Esophagus muscularis mucosa (tissue), 3 donors: ENCODE measurements at regions not wholly inside any gene's neighbourhood (a gene's known extent, or its start where the extent isn't known, plus 50 kb on each side); places are given as distances from the start of the nearest gene placed in this dataset.

Experiments used
- POLR2AphosphoS5 ChIP-seq, 2 donors: sonication (generic); formaldehyde crosslinking; IDR thresholded peaks; one replicate each; pipeline ENCODE4 v1.6.1; 2017; ENCODE audit warnings: antibody characterized with exemption in 2 of 2
- TF ChIP-seq, protein P1 (sequence below), 3 experiments: fragments of 200-600 bp in 2 of 3; fragments of 450-650 bp in 1 of 3; sonication (generic) in 2 of 3; IDR thresholded peaks; one replicate each; pipeline ENCODE4 v1.5.1; 2017 to 2019; ENCODE audit warnings: antibody characterized with exemption in 3 of 3, mild to moderate bottlenecking in 2 of 3, moderate library complexity in 1 of 3

DNA sequence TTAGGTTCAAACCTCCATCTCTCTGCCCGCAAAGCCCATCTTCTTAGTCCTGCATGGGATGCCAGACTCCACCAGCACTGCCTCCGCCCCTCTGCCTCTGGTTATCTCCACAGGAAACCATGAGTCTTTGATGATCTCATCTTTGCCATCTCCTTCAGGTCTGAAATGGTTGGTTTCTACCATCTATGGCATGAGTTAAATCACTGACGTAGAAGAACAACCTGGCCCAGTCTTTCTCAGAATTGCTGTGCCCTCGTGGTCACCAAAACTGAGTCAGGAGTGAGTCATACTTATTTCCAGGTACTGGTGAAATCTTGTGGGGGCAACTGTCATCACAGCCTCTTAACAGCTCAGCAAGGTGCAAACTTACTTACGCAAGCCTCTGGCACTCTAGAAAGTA lies 468.7 kb upstream of the C16orf82 start:
- TF ChIP-seq, protein P1, sequence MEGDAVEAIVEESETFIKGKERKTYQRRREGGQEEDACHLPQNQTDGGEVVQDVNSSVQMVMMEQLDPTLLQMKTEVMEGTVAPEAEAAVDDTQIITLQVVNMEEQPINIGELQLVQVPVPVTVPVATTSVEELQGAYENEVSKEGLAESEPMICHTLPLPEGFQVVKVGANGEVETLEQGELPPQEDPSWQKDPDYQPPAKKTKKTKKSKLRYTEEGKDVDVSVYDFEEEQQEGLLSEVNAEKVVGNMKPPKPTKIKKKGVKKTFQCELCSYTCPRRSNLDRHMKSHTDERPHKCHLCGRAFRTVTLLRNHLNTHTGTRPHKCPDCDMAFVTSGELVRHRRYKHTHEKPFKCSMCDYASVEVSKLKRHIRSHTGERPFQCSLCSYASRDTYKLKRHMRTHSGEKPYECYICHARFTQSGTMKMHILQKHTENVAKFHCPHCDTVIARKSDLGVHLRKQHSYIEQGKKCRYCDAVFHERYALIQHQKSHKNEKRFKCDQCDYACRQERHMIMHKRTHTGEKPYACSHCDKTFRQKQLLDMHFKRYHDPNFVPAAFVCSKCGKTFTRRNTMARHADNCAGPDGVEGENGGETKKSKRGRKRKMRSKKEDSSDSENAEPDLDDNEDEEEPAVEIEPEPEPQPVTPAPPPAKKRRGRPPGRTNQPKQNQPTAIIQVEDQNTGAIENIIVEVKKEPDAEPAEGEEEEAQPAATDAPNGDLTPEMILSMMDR (IDR thresholded peaks at IDR 0.05), result no peak
- TF ChIP-seq POLR2AphosphoS5 (IDR thresholded peaks at IDR 0.05), result no peak
